IMR-90 (cell line): ENCODE measurements at regions not wholly inside any gene's neighbourhood (a gene's known extent, or its start where the extent isn't known, plus 50 kb on each side); places are given as distances from the start of the nearest gene placed in this dataset.

ENCODE experiments used
- ATAC-seq: fragments of 200-7000 bp; cut with Tn5 transposase; 2 replicates; pipeline ENCODE4 v1.9.1; 2020; ENCODE audit warnings: low read depth, mild to moderate bottlenecking, moderate library complexity
- BruUV-seq: library from RNA; stranded (reverse); fragments of 400-500 nt; replicated peaks from 2 replicates; lab custom pipeline; 2021; lab: Mats Ljungman, UMichigan
- CTCF ChIA-PET: fragments of 300-600 bp; formaldehyde crosslinking; extraction: SDS; loops from one replicate; lab custom pipeline; 2021; ENCODE audit warnings: antibody characterized with exemption; lab: Yijun Ruan, JAX
- POLR2A ChIA-PET: fragments of 300-600 bp; sonication (Branson Sonifier 250); formaldehyde crosslinking; loops from one replicate; lab custom pipeline; 2022; ENCODE audit warnings: antibody characterized with exemption; ENCODE audit not compliant: unreplicated experiment; lab: Charles Lee
- DNase-seq: peaks from one replicate; pipeline ENCODE4 v3.0.0; 2013
- H2AFZ ChIP-seq: replicated peaks from 2 replicates; pipeline ENCODE3; 2013; ENCODE audit warnings: low read length, mild to moderate bottlenecking; ENCODE audit not compliant: poor library complexity
- H2AK5ac ChIP-seq: 2 replicates; pipeline ENCODE4 v1.6.1; 2013; ENCODE audit warnings: low read depth, low read length, inconsistent platforms
- H2AK9ac ChIP-seq: replicated peaks from 2 replicates; pipeline ENCODE3; 2013; ENCODE audit warnings: mild to moderate bottlenecking, low read depth, low read length, moderate library complexity; ENCODE audit not compliant: poor library complexity
- H2BK120ac ChIP-seq: 2 replicates; pipeline ENCODE4 v1.6.1; 2013; ENCODE audit warnings: low read depth, low read length, inconsistent platforms
- H2BK15ac ChIP-seq: 3 replicates; pipeline ENCODE4 v1.6.1; 2013; ENCODE audit warnings: low read depth, low read length, inconsistent platforms
- H2BK20ac ChIP-seq: 2 replicates; pipeline ENCODE4 v1.6.1; 2013; ENCODE audit warnings: low read depth, mild to moderate bottlenecking, inconsistent platforms, low read length, moderate library complexity
- H2BK5ac ChIP-seq: 2 replicates; pipeline ENCODE4 v1.6.1; 2013; ENCODE audit warnings: mild to moderate bottlenecking, low read depth, low read length, inconsistent platforms; ENCODE audit not compliant: poor library complexity, severe bottlenecking
- H3K14ac ChIP-seq: replicated peaks from 2 replicates; pipeline ENCODE4 v1.6.1; 2013; ENCODE audit warnings: low read depth, low read length, inconsistent platforms
- H3K18ac ChIP-seq: 2 replicates; pipeline ENCODE4 v1.6.1; 2013; ENCODE audit warnings: low read depth, low read length, control low read depth
- H3K23ac ChIP-seq: 2 replicates; pipeline ENCODE4 v1.6.1; 2013; ENCODE audit warnings: low read depth, low read length, inconsistent platforms
- H3K27ac ChIP-seq: 2 replicates; pipeline ENCODE4 v1.5.1; 2013; ENCODE audit warnings: mild to moderate bottlenecking, control low read depth, low read length; ENCODE audit not compliant: insufficient read depth
- H3K27me3 ChIP-seq: 2 replicates; pipeline ENCODE4 v1.6.1; 2013; ENCODE audit warnings: low read length; ENCODE audit not compliant: control insufficient read depth, insufficient read depth
- H3K36me3 ChIP-seq: 2 replicates; pipeline ENCODE4 v1.6.1; 2013; ENCODE audit warnings: low read length, mixed read lengths; ENCODE audit not compliant: control insufficient read depth, insufficient read depth
- H3K4ac ChIP-seq: 2 replicates; pipeline ENCODE4 v1.6.1; 2013; ENCODE audit warnings: low read depth, low read length, inconsistent platforms
- H3K4me1 ChIP-seq: 2 replicates; pipeline ENCODE4 v1.6.1; 2013; ENCODE audit warnings: low read length, mixed read lengths; ENCODE audit not compliant: control insufficient read depth, insufficient read depth
- H3K4me2 ChIP-seq: 2 replicates; pipeline ENCODE4 v1.6.1; 2013; ENCODE audit warnings: low read depth, mild to moderate bottlenecking, control low read depth, low read length, moderate library complexity
- H3K4me3 ChIP-seq: 2 replicates; pipeline ENCODE4 v1.5.1; 2013; ENCODE audit warnings: low read depth, mild to moderate bottlenecking, control low read depth, low read length, moderate library complexity; ENCODE audit not compliant: insufficient read depth
- H3K56ac ChIP-seq: 2 replicates; pipeline ENCODE4 v1.6.1; 2013; ENCODE audit warnings: low read length, inconsistent platforms; ENCODE audit not compliant: insufficient read depth; ENCODE audit errors: extremely low read depth
- H3K79me1 ChIP-seq, 2 experiments: 2 replicates each; pipeline ENCODE4 v1.6.1; 2013; ENCODE audit warnings: low read length in 2 of 2, inconsistent platforms in 1 of 2, low read depth in 1 of 2
- H3K9ac ChIP-seq: 2 replicates; pipeline ENCODE4 v1.6.1; 2013; ENCODE audit warnings: low read depth, low read length, control low read depth
- H3K9me1 ChIP-seq: 2 replicates; pipeline ENCODE4 v1.6.1; 2013; ENCODE audit warnings: low read length, inconsistent platforms; ENCODE audit not compliant: insufficient read depth
- H3K9me3 ChIP-seq: 2 replicates; pipeline ENCODE4 v1.6.1; 2013; ENCODE audit warnings: low read length; ENCODE audit not compliant: control insufficient read depth, insufficient read depth
- H4K20me1 ChIP-seq: 2 replicates; pipeline ENCODE4 v1.6.1; 2013; ENCODE audit warnings: low read length, inconsistent platforms; ENCODE audit not compliant: insufficient read depth
- H4K5ac ChIP-seq: 2 replicates; pipeline ENCODE4 v1.6.1; 2013; ENCODE audit warnings: mild to moderate bottlenecking, low read depth, low read length, control low read depth
- H4K8ac ChIP-seq, 2 experiments: 2 replicates each; pipeline ENCODE4 v1.6.1; 2013; ENCODE audit warnings: low read depth in 2 of 2, low read length in 2 of 2, control low read depth in 1 of 2, inconsistent platforms in 1 of 2
- H4K91ac ChIP-seq: 2 replicates; pipeline ENCODE4 v1.6.1; 2013; ENCODE audit warnings: low read depth, low read length, inconsistent platforms; ENCODE audit not compliant: insufficient read depth
- BHLHE40 ChIP-seq: fragments of 150-350 bp; IDR thresholded peaks from 2 replicates; pipeline ENCODE4 v1.6.1; 2016; ENCODE audit warnings: mild to moderate bottlenecking, low read depth, low read length
- CHD1 ChIP-seq: IDR thresholded peaks from 2 replicates; pipeline ENCODE4 v1.6.1; 2012; ENCODE audit warnings: low read depth, low read length, improper control_type of control experiment
- MAZ ChIP-seq: IDR thresholded peaks from 2 replicates; pipeline ENCODE4 v1.6.1; 2012; ENCODE audit warnings: low read depth, mild to moderate bottlenecking, low read length, improper control_type of control experiment, moderate library complexity, borderline replicate concordance
- MXI1 ChIP-seq: IDR thresholded peaks from 2 replicates; pipeline ENCODE4 v1.6.1; 2012; ENCODE audit warnings: low read depth, mild to moderate bottlenecking, low read length, moderate library complexity, borderline replicate concordance
- USF2 ChIP-seq: fragments of 150-350 bp; IDR thresholded peaks from 2 replicates; pipeline ENCODE4 v1.6.1; 2017; ENCODE audit warnings: mild to moderate bottlenecking, antibody characterized with exemption, low read length, low read depth
- WGBS, 2 experiments: methylation state at CpG; one replicate each; pipeline versions ENCODE4 v1.1.5 to v1.1.7; 2013; ENCODE audit warnings: missing lambda C conversion rate in 2 of 2; ENCODE audit not compliant: insufficient read length in 1 of 2; ENCODE audit errors: extremely low coverage in 2 of 2; 5-methylcytosine and 5-hydroxymethylcytosine counted together
- dilution Hi-C: fragments of 300-500 bp; cut with HindIII; formaldehyde crosslinking; loops from one replicate; pipeline ENCODE4 v1.14.3; 2018; ENCODE audit warnings: low sequenced_read_pairs; ENCODE audit not compliant: unreplicated experiment
- in situ Hi-C: fragments of 300-500 bp; cut with MboI; formaldehyde crosslinking; loops from 3 replicates; pipeline ENCODE4 v1.14.3; 2019; ENCODE audit warnings: low sequenced_read_pairs, inconsistent platforms, mixed read lengths
- intact Hi-C: fragments of 100-400 bp; cut with micrococcal nuclease; formaldehyde crosslinking; loops from 2 replicates; pipeline ENCODE4 v1.10.0; 2022

GRCh38 chr7:63043657-63044543 is 954.7 kb upstream of the ZNF722 start:
- no peak for DNase-seq
- H4K20me1 ChIP-seq, result no peaks in the 10 kb centered on the region
- H3K9me1 ChIP-seq, result no peaks in the 10 kb centered on the region
- no peak overlapping the region for H3K4me3 ChIP-seq
- intact Hi-C loops, result no loop called here
- H2BK15ac ChIP-seq, result no peak overlapping the region
- no peak overlapping the region for H3K4ac ChIP-seq
- no TSS peak for BruUV-seq
- H3K27ac ChIP-seq, result no peak overlapping the region
- no peak overlapping the region for H2BK120ac ChIP-seq
- H3K23ac ChIP-seq, result no peak overlapping the region
- no peak overlapping the region for H2BK20ac ChIP-seq
- H3K56ac ChIP-seq, result no peak overlapping the region
- no peak overlapping the region for H2BK5ac ChIP-seq
- H3K79me1 ChIP-seq, result no peaks in the 10 kb centered on the region
- no peak overlapping the region for H2AFZ ChIP-seq
- dilution Hi-C loops, result no loop called here
- POLR2A ChIA-PET, result no interaction called here
- H3K27me3 ChIP-seq, result no peaks in the 10 kb centered on the region
- H3K9me3 ChIP-seq, result peaks cover 58% of the 10 kb centered on the region
- CTCF ChIA-PET, result no interaction called here
- no peaks in the 10 kb centered on the region for H3K36me3 ChIP-seq
- TF ChIP-seq CHD1, result no peak
- no peak for TF ChIP-seq MAZ
- TF ChIP-seq USF2, result no peak
- TF ChIP-seq MXI1, result no peak
- TF ChIP-seq BHLHE40, result no peak
- WGBS, 2 experiments, result 20% methylated on average over 2 of the region's 9 CpGs; no CpG with 5 or more reads in 1 of the 2 experiments
- H4K91ac ChIP-seq, result no peak overlapping the region
- H4K5ac ChIP-seq, result no peak overlapping the region
- H3K4me2 ChIP-seq, result no peak overlapping the region
- ATAC-seq, result no peak
- H3K9ac ChIP-seq, result no peak overlapping the region
- no peak overlapping the region for H3K18ac ChIP-seq
- no peak overlapping the region for H3K14ac ChIP-seq
- H2AK5ac ChIP-seq, result no peak overlapping the region
- H4K8ac ChIP-seq, result no peak overlapping the region
- H3K4me1 ChIP-seq, result no peaks in the 10 kb centered on the region
- H2AK9ac ChIP-seq, result no peak overlapping the region
- in situ Hi-C loops, result no loop called here
